DMS153 (cell line): ENCODE measurements at regions not wholly inside any gene's neighbourhood (a gene's known extent, or its start where the extent isn't known, plus 50 kb on each side); places are given as distances from the start of the nearest gene placed in this dataset.
A peak's percentile ranks its signal among the peaks of the same experiment; 100 is the strongest.

Experiments used
- DNase-seq: peaks from one replicate; lab custom pipeline; 2025; lab: John Stamatoyannopoulos, UW

GRCh38 chr21:35265170-35265877 lies 216.2 kb upstream of the RUNX1 start:
- no peak for DNase-seq

DNA sequence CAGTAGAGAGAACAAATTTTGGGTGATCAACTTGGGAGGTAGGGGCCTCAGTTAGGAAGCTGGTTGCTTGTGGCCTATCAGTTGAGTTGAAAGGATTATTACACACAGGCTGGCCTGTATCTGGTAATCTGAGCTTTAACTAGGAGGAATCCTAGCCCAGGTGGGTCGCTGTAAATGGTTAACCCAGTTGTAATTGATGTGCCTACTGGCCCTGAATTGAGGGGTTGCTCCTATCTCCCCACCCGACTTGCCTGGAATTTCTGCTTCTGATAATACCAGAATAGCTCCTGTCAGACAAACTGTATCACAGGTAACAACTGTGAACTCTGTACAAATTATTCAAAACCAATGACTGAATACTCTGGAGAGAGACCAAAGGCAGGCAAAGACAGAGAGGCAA lies 210.4 kb upstream of the RUNX1 start:
- no peak for DNase-seq

GRCh38 chr21:35258521-35258920 lies 209.4 kb upstream of the RUNX1 start:
- no peak for DNase-seq

DNA sequence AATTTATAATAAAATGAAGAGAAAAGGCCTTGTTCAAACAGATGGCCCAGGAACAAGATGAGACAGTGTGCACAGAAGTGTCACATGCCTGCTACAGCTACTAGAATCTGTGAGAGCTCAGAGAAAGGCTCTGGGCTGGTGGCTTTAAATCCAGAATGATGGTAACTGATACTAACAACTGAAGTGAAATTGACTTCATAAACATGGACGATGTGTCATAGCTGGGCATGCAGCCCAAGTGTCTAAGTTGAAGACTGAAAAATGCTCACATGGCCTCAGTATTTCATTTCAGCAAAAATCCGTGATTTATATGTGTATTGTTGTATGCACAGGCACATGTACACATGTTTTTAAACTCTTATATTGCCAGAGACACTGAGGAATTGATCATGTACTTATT lies 208.3 kb upstream of the RUNX1 start:
- peak; percentile 43 for DNase-seq

GRCh38 chr21:35256468-35256988 lies 207.4 kb upstream of the RUNX1 start:
- peak; percentile 93 for DNase-seq

DNA sequence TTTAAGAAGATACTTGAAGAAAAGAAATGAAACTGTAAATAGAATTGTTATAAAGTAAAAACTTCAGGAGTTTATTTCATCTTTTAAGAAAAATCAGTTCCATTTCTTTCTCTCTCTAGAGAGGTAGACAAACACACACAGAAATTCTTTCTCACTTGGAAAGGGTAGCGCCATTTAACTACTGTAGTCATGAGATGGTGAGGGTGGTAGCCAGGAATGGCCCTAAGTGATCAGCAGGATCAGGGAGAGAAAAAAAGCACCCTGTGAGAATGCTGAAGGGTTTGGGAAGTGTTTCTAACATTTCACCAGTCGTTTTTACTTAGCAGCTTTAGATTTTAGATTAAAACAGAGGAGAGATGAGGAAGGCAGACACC lies 205.7 kb upstream of the RUNX1 start:
- no peak for DNase-seq

DNA sequence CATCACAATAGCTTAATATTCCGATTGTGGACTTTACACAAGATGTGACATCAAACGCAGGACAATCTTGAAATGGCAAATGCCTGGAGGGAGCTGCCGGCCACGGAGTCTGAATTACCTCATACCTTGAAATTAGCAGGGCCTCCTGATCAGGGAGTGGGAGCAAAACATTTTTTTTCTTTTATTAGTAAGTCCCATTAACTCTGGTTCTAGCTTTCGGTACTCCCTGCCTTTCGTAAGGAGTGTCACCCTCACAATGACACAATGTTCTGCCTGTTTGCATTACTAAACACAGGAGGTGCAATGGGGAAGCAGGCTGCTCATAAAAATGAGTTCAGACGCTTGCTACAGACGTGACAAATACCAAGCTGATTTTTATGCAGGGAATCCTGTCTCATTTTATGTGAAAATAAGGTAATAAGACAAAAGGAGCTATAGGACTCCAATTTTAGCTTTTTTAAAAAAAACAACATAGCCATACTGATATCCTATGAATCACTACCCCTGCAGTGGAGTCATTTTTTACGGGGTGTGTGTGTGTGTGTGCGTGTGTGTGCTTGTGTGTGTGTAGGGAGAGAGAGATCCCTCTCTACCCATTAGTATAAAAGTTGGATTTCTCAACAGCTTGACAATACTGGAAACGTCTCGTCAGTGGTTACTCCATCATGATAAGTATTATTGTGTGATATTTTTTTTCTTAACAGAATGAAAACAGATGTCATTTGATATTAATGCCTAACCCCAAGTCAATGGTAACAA lies 205.1 kb upstream of the RUNX1 start:
- no peak for DNase-seq

GRCh38 chr21:35252831-35253230 lies 203.7 kb upstream of the RUNX1 start:
- no peak for DNase-seq

DNA sequence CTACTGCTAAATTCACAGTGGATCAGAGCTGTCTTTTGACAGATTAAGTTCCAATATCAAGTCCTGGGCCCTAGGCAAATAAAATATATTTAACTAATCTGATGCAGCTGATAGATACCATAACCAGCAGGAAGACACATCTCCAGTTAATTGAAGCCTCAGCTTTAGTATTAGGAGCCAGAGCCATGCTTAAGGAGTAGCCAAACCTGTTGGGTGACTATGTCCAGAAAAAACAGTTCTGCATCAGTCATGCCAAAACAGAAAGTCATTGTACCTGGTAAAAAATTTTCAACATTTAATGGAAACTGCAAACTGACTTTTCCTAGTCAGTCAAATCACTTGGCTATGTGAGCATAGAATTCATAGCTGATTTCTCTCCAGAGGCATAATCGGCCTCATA lies 200.5 kb upstream of the RUNX1 start:
- DNase-seq = no peak

GRCh38 chr21:35245879-35246278 lies 196.8 kb upstream of the RUNX1 start:
- no peak for DNase-seq

- DNase-seq = no peak
These were observed 195.4 kb upstream of the RUNX1 start for GRCh38 chr21:35244514-35244913.

- no peak for DNase-seq
These were observed 194.1 kb upstream of the RUNX1 start for GRCh38 chr21:35243171-35243570.

GRCh38 chr21:35239811-35240219 lies 190.7 kb upstream of the RUNX1 start:
- DNase-seq = peak; percentile 81

DNA sequence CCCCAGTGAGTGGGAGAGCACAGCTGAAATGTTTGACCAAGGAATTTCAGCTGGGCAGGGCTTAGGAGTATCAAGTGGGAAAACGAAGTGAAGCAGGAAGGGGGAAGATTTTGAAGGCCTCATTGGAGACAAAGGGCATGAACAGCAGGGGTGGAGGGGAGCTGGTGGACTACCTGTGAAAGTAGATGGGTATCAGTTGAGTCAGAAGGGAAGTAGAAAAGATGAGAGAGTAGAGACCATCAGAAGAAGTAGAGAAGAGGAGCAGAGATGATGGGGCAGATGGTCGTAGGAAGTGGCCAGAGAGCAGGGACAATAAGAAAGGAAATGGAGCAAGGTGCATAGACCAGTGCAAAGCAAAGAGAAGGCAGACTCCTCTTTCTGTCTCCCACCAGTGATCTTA lies 189.0 kb upstream of the RUNX1 start:
- no peak for DNase-seq

DNA sequence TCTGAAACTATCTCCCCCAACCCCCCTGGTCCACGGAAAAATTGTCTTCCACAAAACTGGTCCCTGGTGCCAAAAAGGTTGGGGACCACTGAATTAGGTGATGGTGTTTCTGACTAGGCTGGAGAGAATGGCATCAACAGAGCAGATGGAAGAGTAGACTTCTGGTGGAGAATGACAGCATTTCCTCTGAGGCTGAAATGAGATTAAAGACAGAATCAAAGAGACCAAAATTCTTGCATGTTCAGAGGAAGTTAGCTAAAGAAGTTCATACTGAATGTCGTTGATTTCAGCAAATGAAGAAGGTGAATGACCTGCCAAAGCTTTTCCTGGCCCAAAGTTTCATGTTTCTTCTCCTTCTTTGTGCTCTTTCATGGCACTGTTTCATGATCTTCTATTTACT lies 188.2 kb upstream of the RUNX1 start:
- DNase-seq = no peak

DNA sequence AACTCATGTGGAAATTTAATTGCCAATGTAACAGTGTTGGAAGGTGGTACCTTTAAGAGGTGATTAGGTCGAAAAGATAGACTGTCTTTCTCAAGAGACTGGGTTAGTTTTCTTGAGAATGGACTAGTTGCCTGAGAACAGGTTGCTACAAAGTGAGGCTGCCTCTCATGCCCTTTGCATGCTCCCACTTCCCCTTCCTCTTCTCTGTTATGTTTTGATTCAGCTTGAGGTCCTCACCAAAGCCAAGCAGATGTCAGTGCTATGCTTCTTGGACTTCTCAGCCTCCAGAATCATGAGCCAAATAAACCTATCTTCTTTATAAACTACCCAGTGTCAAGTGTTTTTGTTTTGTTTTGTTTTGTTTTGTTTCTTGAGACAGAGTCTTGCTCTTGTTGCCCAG lies 187.0 kb upstream of the RUNX1 start:
- DNase-seq = no peak

- no peak for DNase-seq
These were observed 185.6 kb upstream of the RUNX1 start for GRCh38 chr21:35234725-35235124.

- no peak for DNase-seq
These were observed 184.7 kb upstream of the RUNX1 start for GRCh38 chr21:35233756-35234155.

GRCh38 chr21:35232545-35233176 lies 183.6 kb upstream of the RUNX1 start:
- DNase-seq = no peak

DNA sequence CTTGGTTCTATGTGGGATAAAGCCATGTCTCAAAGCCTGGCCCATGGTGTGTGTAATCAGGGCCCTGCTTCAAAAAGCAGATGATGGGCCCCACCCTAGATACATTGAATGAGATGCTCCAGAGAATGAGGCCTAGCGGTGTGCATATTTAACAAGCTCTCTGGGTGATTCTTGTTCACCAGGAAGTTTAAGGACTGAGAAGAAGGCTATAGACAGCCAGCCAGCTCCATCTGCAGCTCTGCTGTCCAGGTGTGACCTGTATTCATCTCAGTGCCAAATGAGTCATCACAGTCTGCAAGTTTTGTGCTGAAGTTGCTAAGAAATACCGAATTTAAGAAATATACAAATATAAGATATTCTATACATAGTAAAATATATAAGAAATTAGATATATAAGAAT lies 182.0 kb upstream of the RUNX1 start:
- peak; percentile 40 for DNase-seq

GRCh38 chr21:35229290-35229689 lies 180.2 kb upstream of the RUNX1 start:
- DNase-seq = no peak

DNA sequence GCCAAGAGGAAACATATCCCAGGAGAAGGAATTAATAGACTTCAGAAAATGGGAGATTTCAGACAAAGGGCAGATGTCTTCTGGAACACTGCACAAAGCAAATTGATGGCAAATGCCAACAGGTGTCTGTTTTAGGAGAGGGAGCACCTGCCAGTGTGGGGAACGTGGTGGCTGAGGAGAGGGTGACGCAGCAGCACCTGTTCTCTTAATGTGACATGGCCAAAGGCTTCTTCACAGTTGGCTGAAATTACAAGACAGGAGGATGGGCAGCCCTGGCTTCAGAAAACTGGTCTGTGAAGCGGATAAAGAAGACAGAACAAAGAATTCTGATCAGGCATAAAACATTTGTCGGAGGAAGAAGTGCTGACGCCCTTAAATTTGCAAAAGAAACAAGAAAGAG lies 178.7 kb upstream of the RUNX1 start:
- peak; percentile 89 for DNase-seq
